HG03342 (cell line): ENCODE measurements at regions not wholly inside any gene's neighbourhood (a gene's known extent, or its start where the extent isn't known, plus 50 kb on each side); places are given as distances from the start of the nearest gene placed in this dataset.

Source experiments
- ATAC-seq: cut with Tn5 transposase; IDR thresholded peaks from one replicate; pipeline ENCODE4 v1.9.1; 2021; ENCODE audit warnings: mild to moderate bottlenecking, moderate library complexity; ENCODE audit not compliant: unreplicated experiment

DNA sequence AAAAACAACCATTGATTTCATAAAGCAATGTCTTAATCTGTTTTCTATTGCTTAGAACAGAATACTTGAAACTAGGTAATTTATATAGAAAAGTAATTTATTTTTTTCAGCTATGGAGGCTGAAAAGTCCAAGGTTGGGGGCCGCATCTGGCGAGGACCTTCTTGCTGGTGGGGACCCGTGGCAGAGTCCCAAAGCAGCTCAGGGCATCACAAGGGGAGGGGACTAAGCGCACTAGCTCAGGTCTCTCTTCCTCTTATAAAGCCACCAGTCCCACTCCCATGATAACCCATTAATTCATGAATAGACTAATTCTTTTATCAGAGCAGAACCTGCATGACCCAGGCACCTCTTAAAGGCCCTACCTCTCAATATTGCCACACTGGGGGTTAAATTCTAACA lies 87.2 kb upstream of the KLF13 start:
- no peak for ATAC-seq

DNA sequence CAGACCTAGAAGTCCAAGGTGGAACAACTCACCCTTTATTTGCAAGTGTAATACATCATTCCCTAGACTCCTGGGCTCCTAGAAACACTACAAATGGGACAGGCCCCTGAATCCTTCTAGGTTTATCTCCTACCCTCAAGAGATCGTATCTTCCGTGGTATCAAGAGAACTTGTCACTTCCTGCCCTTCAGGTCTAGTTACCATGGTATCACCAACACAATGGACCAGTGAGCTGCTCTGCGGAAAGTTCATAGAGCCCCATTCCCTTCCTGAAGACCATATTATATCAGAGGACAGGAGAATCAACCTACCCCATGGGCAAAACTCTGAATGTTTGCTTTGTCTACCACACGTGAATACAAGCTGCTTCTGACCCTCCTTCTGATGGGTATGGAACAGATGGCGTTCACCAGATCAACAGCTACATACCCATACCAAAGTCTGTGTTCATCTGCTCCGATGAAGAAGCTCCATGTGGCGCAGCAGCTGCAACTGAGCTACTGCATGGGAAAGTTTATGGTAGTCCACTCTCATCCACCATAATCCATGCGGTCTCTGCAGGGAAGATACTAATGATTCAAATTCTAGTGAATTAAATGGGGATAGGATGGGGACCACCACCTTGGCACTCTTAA lies 84.6 kb upstream of the KLF13 start:
- no peak for ATAC-seq

DNA sequence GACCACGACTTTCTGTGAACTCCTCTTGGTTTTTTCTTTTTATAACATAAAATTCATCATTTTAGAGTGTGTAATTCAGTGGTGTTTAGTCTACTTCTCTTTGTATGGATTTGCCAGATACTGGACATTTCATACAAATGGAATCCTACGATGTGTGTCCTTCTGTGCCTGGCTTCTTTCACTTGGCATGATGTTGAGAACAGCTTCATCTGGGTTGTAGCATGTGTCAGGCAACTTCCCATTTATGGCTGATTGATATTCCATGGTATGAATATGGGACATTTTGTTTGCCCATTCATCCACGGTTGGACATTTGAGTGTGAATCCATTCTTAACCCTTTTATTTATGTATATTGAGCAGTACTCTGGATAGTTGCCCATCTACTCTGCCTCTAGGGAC lies 82.7 kb upstream of the KLF13 start:
- ATAC-seq = no peak

DNA sequence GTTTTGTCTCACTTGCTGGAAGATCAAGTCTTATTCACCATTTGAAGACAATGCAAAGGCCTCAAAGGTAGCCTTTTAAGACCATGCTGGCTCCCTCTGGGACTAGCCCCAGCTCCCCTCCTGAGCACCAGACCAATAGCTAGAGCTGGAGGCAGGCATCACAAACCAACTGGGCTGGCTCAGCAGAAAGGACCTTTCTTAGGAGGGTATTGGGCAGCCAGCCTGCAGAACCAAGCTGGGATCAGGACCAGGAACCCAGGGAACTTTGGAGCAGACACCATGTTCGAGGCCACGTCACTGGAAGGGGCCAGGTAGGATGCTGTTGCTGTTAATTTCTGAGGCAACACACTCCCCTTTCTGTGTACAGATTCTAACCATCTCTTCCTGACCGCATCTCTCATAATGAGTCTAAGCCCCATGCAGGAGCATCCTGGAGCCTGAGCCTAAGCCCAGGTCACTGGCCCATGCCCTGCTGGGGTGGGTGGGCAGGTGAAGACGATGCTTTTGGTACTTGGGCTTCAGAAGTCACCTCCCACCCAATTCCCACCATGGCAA lies 81.4 kb upstream of the KLF13 start:
- ATAC-seq = no peak

DNA sequence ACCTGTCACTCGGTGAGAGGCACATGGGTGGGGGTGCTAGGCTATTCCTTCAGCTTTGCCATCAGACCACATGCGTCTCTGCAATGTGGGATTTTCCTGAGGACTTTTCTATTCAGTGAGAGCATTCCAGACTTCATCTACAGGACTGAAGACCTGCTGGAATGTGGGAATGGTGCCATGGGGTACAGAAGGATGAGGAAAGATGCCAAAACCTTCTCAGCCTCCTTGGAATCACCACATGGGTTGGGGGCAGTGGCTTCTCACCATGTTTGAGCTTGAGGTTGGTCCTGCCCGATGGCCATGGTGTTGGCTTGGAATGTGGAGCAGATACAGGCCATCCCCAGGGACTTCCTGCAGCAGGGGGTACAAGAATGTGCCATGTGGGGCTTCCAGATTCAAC lies 80.9 kb upstream of the KLF13 start:
- no peak for ATAC-seq

DNA sequence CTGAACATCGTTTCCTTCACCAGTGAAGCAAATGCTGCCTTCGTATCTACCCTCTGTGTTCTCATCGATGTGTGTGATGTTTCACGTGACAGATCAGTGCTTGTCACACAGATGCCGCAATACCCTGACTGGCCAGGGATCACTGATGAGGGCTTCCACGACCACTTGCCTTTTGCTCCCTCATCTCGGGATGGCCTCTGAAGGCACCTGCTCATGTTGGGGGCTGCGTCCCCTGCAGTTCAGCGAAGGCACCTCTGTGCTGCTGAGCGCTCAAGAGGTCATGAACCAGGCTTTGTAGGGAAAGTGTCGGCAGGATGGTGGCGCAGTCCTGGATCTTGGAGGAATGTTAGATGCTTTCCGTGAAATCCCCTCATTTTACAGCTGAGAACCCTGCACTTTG lies 79.2 kb upstream of the KLF13 start:
- no peak for ATAC-seq

DNA sequence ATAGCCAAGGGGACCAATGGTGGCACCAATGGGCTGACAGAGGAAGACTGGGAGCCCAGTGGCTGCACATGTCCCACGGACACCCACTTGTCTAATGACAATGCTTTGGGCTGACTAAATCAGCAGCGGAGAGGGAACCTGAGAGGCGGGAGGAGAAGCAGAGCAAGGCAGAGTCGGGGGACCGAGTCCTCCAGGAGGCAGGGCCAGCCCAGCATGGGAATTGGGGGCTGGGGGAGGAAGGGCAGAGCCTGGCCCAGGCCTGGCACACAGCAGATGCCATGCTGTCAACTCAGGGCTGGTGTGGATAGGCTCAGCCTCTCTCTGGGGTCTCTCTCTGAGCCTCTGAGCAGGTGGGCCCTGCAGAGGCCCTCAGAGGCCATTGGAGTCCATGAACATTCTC lies 78.4 kb upstream of the KLF13 start:
- ATAC-seq = no peak

DNA sequence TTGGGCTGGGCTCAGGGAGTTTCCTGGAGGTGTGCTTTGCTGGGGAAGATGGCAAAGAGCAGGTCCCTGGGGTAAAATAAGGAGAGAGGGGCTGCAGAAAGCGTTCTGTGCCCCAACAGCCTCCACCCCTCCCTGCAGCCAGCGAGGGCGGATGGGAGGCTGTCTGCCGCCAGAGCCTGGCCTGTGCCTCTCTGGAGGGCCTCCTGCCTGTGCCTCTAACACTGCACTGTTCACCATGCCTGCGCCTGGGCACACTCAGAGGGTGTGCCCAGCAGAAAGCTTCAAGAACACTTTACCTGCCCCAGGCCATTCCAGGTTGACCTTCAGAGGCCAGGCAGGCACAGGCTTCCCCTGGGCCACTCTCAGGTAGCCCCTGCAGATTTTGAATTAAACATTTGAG lies 77.7 kb upstream of the KLF13 start:
- ATAC-seq = no peak

DNA sequence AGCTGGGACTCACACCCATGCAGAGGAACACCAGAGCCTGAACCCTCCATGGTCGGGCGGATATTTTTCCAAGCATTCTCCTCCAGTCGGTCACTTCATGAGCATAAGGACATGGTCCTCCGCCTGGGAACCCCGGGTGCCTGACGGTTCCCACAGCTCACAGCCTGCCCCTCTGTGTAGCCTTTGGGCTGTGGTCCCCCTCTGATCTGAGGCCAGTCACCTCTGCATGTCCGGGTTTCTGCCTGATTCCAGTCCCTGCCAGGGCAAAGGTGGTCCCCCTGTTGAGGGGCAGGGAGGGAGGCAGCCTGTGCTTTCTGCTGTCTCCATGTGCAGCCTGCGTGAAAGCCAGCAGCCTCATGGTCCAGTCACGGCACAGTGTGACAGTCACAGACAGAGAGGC lies 76.6 kb upstream of the KLF13 start:
- no peak for ATAC-seq

DNA sequence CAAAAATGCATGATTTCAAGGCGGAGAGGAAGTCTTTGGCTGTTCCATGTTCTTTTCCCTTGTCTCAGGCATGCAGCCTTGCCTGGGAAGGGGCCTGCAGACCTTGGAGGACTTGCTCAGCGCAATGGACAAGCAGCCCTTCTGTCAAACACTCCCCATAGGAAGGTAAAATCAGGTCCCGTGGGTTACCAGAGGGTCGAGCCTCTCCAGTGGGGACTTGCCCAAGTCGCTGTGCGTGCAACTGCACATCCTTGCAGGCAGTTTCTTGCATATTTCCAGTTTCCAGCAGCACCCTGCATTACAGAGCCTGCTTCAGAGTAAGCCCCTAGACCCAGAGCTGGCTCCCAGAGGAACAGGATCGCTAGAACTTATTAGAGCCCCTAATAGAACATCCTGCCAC lies 75.5 kb upstream of the KLF13 start:
- ATAC-seq = no peak

DNA sequence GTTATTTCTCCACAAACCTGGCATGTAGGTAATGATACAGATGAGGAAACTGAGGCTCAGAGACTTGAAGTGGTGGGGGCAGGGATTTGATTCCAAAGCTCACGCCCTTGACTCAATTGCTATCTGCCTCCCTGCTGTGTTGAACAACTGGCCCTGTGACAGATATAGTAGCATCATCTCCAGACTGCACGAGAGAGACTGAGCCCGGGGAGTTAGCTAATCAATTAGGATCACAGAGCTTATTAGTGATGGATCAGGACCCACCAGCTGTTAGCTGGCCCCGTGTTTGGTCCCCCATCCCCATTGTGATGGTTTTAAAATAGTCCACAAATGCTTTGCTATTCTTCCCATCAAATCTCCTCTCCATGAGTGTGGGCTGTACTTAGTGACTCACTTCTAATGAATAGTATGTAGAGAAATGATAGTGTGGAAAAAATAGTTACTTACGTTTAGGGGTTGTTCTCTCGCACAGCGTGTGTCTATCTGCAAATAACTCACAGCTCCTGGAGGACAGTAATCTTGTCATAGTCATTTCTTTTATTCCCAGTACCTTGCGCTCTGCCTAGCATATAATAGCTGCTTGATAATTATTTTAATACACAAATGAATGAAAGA lies 74.4 kb upstream of the KLF13 start:
- no peak for ATAC-seq

DNA sequence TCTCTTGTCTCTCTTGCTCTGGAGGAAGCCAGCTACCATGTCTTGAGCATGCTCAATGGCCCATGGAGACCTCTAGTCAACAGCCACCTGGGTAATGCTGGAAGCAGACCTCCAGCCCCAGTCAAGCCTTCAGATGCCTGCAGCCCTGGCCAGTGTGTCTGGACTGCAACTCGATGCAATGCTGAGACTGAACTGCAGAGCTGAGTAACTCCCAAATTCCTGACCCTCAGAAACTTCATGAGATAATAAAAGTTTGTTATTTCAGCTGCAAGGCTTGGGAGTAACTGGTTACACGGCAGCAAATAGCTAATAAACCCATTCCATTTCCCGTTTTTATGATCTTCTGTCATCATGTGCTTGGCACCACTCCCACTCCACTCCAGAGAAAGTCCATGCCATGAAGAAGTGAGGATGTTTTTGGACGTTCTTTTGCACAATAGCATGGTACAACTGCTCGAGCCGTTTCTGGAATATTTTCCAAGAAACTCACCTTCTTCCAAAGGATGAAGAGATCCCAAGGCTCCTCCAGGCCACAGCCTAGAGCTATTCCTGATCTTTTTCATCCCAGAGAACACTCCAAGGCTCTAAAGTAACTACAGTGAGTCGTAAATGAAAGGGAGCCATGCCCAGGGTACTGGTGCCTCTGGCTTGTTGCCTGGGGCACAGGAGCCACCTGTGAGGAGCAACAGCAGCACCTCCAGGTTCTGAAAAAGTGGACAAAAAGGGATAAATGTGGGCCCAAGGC lies 72.0 kb upstream of the KLF13 start:
- no peak for ATAC-seq

DNA sequence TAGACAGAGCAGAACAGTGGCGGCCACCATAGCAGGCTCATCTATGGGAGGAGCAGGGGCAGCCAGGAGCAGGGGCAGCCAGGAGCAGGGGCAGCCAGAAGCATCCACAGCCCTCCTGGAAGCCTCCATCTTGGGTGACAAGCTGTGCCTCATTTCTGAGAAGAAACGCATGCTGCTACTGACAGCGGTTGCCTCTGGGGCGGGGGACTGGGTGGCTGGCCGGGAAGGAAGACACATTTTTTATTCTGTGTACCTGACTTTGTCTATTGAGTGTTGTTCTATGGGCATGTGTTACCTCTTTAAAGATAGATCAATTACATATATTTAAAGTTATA lies 71.5 kb upstream of the KLF13 start:
- ATAC-seq = no peak

DNA sequence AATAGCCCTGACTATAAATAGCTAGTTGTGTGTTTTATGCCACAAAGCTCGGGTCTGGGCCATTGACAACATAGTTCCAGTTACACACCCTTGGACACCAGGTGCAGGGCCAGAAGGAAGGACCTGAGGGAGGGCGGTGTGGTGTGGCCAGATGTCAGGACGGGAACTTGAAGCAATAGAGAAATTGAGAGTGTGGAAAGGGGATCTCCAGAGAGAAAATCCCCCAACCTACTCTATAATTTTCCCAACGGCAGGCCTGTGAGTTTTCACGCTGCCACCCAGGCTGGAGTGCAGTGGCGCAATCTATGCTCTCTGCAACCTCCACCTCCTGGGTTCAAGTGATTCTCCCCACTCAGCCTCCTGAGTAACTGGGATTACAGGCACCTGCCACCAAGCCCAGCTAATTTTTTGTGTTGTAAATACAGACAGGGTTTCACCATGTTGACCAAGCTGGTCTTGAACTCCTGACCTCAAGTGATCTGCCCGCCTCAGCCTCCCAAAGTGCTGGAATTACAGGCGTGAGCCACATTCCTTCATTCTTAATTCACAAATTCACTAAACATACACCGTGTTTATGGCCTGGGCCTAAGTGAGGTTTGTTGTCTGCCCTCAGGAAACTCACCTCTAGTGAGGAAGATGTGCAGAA lies 70.8 kb upstream of the KLF13 start:
- no peak for ATAC-seq

DNA sequence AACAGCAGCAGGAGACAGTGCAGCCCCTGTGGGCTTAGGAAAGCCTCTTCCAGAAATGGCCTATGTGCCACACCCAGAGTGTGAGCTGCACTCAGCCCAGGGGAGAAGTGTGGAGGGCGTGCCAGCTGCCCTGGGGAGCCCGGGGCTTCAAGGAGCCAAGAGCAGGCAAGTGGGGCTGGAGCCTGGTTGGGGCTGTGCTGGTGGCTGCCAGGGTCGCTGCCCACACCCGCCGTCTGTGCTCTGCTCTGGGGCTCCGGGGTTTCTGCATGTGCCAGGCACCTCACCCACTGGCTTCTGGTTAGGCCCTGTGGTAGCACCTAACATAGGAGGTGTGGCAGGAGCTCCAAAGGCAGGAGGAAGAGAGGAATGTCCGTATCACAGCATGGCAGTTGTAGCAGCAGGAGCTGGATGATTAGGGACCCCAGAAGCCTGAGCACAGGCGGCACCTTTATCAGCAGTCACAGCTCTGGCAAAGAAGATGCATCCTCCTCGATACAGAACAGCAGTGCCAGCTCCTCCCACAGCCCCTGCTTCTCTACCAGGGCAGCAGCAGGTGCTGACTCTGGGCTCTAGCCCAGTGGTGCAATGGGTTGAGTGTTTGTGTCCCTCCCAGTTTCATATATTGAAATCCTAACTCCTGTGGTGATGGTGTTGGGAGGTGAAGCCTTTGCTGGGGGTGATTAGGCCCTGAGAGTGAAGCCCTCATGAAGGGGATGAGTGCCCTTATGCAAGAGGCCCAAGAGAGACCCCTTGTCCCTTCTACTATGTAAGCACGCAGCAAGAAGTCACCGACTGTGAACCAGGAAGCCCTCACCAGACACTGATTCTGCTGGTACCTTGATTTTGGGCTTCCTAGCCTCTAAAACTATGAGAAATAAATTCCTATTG lies 70.0 kb upstream of the KLF13 start:
- no peak for ATAC-seq

DNA sequence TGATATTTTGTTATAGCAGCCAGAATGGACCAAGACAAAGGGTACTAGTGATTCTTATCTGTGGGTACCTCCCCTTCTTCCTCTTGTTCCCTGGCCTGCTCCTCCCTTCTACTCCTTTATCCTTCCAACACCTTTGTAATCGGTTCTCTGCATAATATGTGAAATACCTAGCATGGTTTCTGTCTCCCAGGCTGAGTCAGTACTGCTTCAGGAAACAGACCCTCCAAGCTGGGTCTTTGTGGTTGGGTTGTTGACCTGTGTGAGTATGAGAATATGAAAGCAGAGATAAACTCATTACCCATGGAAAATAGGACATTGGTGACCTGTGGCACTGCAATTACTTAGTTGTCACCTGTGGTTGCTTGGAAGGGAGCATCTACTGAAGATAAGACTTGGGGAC lies 69.3 kb upstream of the KLF13 start:
- ATAC-seq = no peak

DNA sequence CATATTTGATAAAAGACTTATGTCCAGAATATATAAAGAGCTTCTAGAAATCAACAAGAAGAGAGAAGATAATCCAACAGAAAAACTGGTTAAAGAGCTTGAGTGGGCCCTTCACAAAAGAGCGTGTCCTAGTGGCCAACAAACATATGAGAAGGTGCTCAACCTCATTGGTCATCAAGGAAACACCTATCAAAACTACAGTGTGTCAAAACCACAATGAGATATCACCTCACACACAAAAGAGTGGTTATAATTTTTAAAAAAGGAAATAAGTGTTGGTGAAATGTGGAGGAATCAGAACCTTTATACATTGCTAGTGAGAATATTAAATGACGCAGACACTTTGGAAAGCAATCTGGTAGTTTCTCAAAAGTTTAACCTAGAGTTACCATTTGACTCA lies 68.4 kb upstream of the KLF13 start:
- ATAC-seq = no peak

DNA sequence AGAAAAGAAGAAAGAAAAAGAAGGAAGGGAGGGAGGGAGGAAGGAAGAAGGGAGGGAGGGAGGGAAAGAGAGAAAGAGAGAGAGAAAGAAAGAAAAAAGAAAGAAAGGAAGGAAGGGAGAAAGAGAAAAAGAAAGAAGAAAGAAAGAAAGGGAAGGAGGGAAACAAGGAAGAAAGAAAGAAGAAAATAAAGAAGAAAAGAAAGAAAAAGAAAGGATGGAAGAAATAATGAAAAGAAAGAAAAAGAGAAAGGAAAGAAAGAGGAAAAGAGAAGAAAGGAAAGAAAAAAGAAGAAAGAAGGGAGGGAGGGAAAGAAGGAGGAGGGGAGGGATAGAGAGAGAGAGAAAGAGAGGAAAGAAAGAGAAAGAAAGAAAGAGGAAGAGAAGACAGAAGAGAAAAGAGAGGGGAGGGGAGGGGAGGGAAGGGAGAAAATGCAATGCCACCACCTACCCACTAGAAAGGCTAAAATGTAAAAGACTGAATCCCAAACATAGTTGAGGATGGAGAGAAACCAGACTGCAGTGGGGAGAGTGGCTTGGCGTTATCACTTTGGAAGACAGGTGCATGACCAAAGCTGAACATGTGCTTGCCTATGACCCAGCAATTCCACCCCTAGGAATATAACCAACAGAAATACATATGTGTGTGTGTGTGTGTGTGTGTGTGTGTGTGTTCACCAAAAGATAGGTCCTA lies 66.9 kb upstream of the KLF13 start:
- no peak for ATAC-seq

DNA sequence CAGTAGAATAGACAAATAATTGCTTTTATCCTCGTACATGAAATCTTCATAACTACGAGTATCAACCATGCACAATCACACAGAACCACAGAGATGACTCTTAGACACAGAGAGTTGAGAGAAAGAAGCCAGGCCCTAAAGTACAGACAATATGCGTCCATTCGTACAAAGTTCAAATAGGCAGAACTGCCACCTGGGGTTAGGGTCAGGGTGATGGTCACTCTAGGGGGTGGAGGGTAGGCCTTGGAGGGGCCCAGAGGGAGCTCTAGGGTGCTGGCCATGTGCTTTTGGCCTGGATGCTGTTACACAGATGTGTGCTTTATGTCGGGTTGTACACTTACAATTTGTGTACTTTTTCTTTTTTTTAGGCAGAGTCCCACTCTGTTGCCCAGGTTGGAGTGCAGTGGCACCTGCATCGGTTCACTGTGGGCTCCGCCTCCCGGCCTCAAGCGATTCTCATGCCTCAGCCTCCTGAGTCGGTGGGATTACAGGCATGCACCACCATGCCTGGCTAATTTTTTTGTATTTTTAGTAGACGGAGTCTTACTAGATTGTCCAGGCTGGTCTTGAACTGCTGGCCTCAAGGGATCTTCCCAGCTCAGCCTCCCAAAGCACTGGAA lies 65.9 kb upstream of the KLF13 start:
- ATAC-seq = no peak
